ENCODE measurements at regions not wholly inside any gene's neighbourhood (a gene's known extent, or its start where the extent isn't known, plus 50 kb on each side); places are given as distances from the start of the nearest gene placed in this dataset.

DNA sequence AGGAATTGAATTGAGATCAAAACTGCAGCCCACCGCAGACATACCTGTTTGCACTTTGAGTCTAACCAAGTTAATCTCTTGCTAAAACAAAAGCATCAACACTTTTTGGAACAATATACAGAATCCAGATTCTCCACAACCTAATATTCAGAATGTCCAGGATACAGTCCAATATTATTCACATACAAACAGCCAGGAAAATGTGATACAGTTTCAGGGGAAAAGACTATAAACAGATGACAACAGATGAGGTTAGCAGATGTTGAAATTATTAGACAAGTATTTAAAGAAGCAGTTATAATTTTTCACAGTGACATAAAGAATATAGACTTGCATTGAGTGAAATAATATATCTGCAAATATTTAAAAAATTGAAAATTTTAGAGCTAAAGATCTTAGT, 678.1 kb upstream of the CXADR start:
- DNase-seq = no peak
- H3K27ac Mint-ChIP-seq (ENCODE audit: unreplicated experiment) = no peak overlapping the region
- H3K27me3 Mint-ChIP-seq (ENCODE audit: unreplicated experiment) = peaks cover 3% of the 10 kb centered on the region
- H3K36me3 Mint-ChIP-seq (ENCODE audit: unreplicated experiment) = no peaks in the 10 kb centered on the region
- no peaks in the 10 kb centered on the region for H3K9me3 Mint-ChIP-seq (ENCODE audit: unreplicated experiment)
- H3K4me1 Mint-ChIP-seq (ENCODE audit: low read depth, unreplicated experiment) = peaks cover 23% of the 10 kb centered on the region
- no peak overlapping the region for H3K4me3 Mint-ChIP-seq (ENCODE audit: unreplicated experiment)
- TF ChIP-seq, protein P1, sequence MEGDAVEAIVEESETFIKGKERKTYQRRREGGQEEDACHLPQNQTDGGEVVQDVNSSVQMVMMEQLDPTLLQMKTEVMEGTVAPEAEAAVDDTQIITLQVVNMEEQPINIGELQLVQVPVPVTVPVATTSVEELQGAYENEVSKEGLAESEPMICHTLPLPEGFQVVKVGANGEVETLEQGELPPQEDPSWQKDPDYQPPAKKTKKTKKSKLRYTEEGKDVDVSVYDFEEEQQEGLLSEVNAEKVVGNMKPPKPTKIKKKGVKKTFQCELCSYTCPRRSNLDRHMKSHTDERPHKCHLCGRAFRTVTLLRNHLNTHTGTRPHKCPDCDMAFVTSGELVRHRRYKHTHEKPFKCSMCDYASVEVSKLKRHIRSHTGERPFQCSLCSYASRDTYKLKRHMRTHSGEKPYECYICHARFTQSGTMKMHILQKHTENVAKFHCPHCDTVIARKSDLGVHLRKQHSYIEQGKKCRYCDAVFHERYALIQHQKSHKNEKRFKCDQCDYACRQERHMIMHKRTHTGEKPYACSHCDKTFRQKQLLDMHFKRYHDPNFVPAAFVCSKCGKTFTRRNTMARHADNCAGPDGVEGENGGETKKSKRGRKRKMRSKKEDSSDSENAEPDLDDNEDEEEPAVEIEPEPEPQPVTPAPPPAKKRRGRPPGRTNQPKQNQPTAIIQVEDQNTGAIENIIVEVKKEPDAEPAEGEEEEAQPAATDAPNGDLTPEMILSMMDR (IDR thresholded peaks at IDR 0.05; ENCODE audit: partially characterized antibody, unreplicated experiment) = no peak

DNA sequence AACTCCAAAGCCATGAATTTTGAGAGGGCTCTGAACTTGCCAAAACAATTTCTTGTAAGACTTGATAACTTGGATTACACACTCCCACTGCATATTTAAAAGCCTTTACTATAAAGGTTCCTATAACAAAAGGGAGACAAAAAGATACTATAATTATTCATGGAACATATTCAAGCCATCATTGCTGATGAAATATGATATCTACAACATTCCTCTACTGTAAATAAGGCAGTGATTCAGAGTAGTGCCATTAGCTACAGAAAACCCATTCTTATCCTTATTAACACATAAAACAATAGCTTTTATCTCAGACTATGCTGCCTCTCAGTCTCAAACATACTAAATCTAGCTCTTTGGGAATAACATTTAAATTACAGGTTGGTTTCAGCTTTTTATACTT, 675.5 kb upstream of the CXADR start:
- H3K36me3 Mint-ChIP-seq (ENCODE audit: unreplicated experiment) = no peaks in the 10 kb centered on the region
- H3K27me3 Mint-ChIP-seq (ENCODE audit: unreplicated experiment) = peaks cover 1% of the 10 kb centered on the region
- no peak overlapping the region for H3K4me3 Mint-ChIP-seq (ENCODE audit: unreplicated experiment)
- no peaks in the 10 kb centered on the region for H3K9me3 Mint-ChIP-seq (ENCODE audit: unreplicated experiment)
- H3K27ac Mint-ChIP-seq (ENCODE audit: unreplicated experiment) = no peak overlapping the region
- peaks cover 20% of the 10 kb centered on the region for H3K4me1 Mint-ChIP-seq (ENCODE audit: low read depth, unreplicated experiment)
- TF ChIP-seq, protein P1 (IDR thresholded peaks at IDR 0.05; ENCODE audit: partially characterized antibody, unreplicated experiment) = no peak
- no peak for DNase-seq

DNA sequence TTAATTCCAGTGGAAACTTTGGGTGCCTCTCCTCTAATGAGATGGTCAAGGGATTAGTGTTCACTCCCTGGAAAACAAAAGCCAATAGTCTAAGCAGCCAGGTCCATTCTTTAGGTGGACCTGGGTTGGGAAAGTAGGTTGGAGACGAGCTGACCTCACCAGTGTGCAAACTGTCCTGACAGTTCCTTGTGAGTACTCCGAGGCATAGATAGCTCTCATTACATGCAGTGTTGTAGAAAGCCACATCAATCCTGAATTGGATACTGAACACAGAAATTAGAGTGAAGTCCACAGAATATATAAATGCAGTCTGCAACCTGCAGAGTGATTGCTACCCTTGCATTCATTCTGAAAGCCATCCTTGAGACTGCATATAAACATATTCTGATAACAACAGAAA, 675.1 kb upstream of the CXADR start:
- Mint-ChIP-seq H3K4me1 (ENCODE audit: low read depth, unreplicated experiment) (peaks cover 24% of the 10 kb centered on the region), H3K9me3 (ENCODE audit: unreplicated experiment) (peaks cover under 1% of the 10 kb centered on the region), H3K4me3 (ENCODE audit: unreplicated experiment) (no peak overlapping the region), H3K36me3 (ENCODE audit: unreplicated experiment) (no peaks in the 10 kb centered on the region), H3K27me3 (ENCODE audit: unreplicated experiment) (peaks cover 1% of the 10 kb centered on the region), H3K27ac (ENCODE audit: unreplicated experiment) (no peak overlapping the region)
- no peak for DNase-seq
- TF ChIP-seq, protein P1 (IDR thresholded peaks at IDR 0.05; ENCODE audit: partially characterized antibody, unreplicated experiment) = no peak

DNA sequence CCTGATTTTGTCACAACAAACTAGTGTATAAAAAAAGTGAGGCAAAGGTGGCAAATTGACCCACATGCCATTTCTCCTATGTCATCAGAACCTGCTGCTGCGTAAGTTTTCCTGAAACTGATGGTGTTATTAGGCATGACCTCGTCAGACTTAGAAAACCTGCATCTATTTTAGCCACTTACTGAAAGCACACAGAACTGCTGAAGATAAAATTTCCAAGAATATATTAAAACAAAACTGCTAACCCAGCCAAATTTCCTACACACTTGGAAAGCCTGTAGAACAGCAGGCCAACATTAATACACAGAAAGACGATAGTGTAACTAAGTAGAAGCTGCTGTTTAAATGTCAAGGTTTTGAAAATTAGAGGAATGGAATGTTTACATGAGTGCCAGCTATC, 674.5 kb upstream of the CXADR start:
- Mint-ChIP-seq H3K4me3 (ENCODE audit: unreplicated experiment) (no peak overlapping the region), H3K36me3 (ENCODE audit: unreplicated experiment) (no peaks in the 10 kb centered on the region), H3K27me3 (ENCODE audit: unreplicated experiment) (peaks cover 1% of the 10 kb centered on the region), H3K4me1 (ENCODE audit: low read depth, unreplicated experiment) (peaks cover 28% of the 10 kb centered on the region), H3K9me3 (ENCODE audit: unreplicated experiment) (peaks cover 4% of the 10 kb centered on the region), H3K27ac (ENCODE audit: unreplicated experiment) (no peak overlapping the region)
- DNase-seq = no peak
- TF ChIP-seq, protein P1 (IDR thresholded peaks at IDR 0.05; ENCODE audit: partially characterized antibody, unreplicated experiment) = no peak

DNA sequence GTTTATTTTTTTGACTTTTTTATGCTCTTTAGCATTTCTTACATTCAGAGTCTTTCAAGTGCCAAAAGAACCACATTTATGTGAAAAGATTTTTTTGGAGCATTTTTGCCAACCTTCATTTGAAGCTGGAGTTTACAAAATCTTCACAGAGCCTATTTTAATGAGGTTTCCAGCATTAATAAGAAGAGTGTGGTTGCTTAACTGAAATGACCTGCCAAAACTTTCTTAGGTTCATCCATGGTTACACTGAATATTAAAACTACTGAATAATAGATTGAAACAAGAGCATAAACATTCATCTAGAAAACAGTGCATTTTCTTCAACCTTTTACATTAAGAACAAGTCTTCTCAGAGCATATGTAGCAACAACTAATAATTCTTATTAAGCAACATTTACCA, 672.3 kb upstream of the CXADR start:
- no peak overlapping the region for H3K4me3 Mint-ChIP-seq (ENCODE audit: unreplicated experiment)
- no peaks in the 10 kb centered on the region for H3K36me3 Mint-ChIP-seq (ENCODE audit: unreplicated experiment)
- TF ChIP-seq, protein P1 (IDR thresholded peaks at IDR 0.05; ENCODE audit: partially characterized antibody, unreplicated experiment) = no peak
- H3K9me3 Mint-ChIP-seq (ENCODE audit: unreplicated experiment) = peaks cover 5% of the 10 kb centered on the region
- peaks cover 26% of the 10 kb centered on the region for H3K4me1 Mint-ChIP-seq (ENCODE audit: low read depth, unreplicated experiment)
- no peak for DNase-seq
- no peak overlapping the region for H3K27ac Mint-ChIP-seq (ENCODE audit: unreplicated experiment)
- H3K27me3 Mint-ChIP-seq (ENCODE audit: unreplicated experiment) = no peaks in the 10 kb centered on the region

Measured in glutamatergic neuron (in vitro differentiated cells).